ENCODE measurements at regions not wholly inside any gene's neighbourhood (a gene's known extent, or its start where the extent isn't known, plus 50 kb on each side); places are given as distances from the start of the nearest gene placed in this dataset.

DNA sequence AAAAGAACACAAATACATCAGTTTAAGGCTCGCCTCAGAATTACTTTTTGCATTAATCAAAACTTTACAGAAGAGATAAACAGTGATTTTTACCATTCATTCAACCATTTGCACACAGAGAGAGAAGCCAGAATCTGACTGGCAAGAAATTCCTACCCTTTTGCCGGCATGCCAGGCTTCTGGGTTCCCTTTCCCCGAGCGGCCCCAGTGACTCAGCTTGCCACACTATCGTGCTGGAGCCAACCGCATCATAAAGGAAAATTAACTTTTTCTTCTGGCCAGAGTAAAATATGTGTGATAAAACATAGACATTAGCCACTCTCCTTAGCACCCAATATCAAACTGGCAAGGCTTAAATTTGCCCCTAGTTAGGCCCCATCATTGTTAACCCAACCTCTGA is 61.8 kb upstream of the IKZF2 start:
- TF ChIP-seq, protein P1, sequence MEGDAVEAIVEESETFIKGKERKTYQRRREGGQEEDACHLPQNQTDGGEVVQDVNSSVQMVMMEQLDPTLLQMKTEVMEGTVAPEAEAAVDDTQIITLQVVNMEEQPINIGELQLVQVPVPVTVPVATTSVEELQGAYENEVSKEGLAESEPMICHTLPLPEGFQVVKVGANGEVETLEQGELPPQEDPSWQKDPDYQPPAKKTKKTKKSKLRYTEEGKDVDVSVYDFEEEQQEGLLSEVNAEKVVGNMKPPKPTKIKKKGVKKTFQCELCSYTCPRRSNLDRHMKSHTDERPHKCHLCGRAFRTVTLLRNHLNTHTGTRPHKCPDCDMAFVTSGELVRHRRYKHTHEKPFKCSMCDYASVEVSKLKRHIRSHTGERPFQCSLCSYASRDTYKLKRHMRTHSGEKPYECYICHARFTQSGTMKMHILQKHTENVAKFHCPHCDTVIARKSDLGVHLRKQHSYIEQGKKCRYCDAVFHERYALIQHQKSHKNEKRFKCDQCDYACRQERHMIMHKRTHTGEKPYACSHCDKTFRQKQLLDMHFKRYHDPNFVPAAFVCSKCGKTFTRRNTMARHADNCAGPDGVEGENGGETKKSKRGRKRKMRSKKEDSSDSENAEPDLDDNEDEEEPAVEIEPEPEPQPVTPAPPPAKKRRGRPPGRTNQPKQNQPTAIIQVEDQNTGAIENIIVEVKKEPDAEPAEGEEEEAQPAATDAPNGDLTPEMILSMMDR (IDR thresholded peaks at IDR 0.05; ENCODE audit: poor library complexity): no peak
- no peak for TF ChIP-seq EZH2phosphoT487 (IDR thresholded peaks at IDR 0.05; ENCODE audit: low read depth, severe bottlenecking, unreplicated experiment)
- no peak for TF ChIP-seq EZH2 (IDR thresholded peaks at IDR 0.05; ENCODE audit: borderline replicate concordance)
